ENCODE measurements at regions not wholly inside any gene's neighbourhood (a gene's known extent, or its start where the extent isn't known, plus 50 kb on each side); places are given as distances from the start of the nearest gene placed in this dataset.

GRCh38 chr5:165143741-165144140 lies 1638.3 kb downstream of the MAT2B start:
- no peak overlapping the region for H2AFZ ChIP-seq (ENCODE audit: low read depth, low read length, severe bottlenecking)
- no peaks in the 10 kb centered on the region for H3K9me2 ChIP-seq (replicated peaks; ENCODE audit: insufficient read depth, low read length)
- no peak overlapping the region for H3K27ac ChIP-seq (ENCODE audit: low read depth, low read length)
- H3K9me3 ChIP-seq (ENCODE audit: insufficient read depth, low read length) = no peaks in the 10 kb centered on the region
- H3K36me3 ChIP-seq (ENCODE audit: low read length) = no peaks in the 10 kb centered on the region
- H3K9ac ChIP-seq (ENCODE audit: low read length) = no peak overlapping the region
- H3K4me2 ChIP-seq (ENCODE audit: low read depth, low read length, poor library complexity, severe bottlenecking) = no peak overlapping the region
- no peaks in the 10 kb centered on the region for H3K27me3 ChIP-seq (ENCODE audit: low read length)
- TF ChIP-seq EZH2phosphoT487 (conservative IDR thresholded peaks at IDR 0.05; ENCODE audit: low read length) (no peak), CTCF (IDR thresholded peaks at IDR 0.05; ENCODE audit: insufficient read depth, low read length, poor library complexity, severe bottlenecking) (no peak)
- no peak overlapping the region for H3K4me3 ChIP-seq (ENCODE audit: insufficient read depth, low read length, poor library complexity, severe bottlenecking)
- no peaks in the 10 kb centered on the region for H3K79me2 ChIP-seq (ENCODE audit: insufficient read depth, low read length)
- H4K20me1 ChIP-seq (ENCODE audit: low read depth, low read length) = no peaks in the 10 kb centered on the region
- H3F3A ChIP-seq (ENCODE audit: insufficient read depth) = no peaks in the 10 kb centered on the region

- H3K79me2 ChIP-seq (ENCODE audit: insufficient read depth, low read length) = no peaks in the 10 kb centered on the region
- H4K20me1 ChIP-seq (ENCODE audit: low read depth, low read length) = no peaks in the 10 kb centered on the region
- no peaks in the 10 kb centered on the region for H3K27me3 ChIP-seq (ENCODE audit: low read length)
- H3K9me3 ChIP-seq (ENCODE audit: insufficient read depth, low read length) = no peaks in the 10 kb centered on the region
- no peak overlapping the region for H2AFZ ChIP-seq (ENCODE audit: low read depth, low read length, severe bottlenecking)
- no peaks in the 10 kb centered on the region for H3K36me3 ChIP-seq (ENCODE audit: low read length)
- H3K27ac ChIP-seq (ENCODE audit: low read depth, low read length) = no peak overlapping the region
- TF ChIP-seq EZH2phosphoT487 (conservative IDR thresholded peaks at IDR 0.05; ENCODE audit: low read length) (no peak), CTCF (IDR thresholded peaks at IDR 0.05; ENCODE audit: insufficient read depth, low read length, poor library complexity, severe bottlenecking) (no peak)
- no peaks in the 10 kb centered on the region for H3F3A ChIP-seq (ENCODE audit: insufficient read depth)
- H3K4me3 ChIP-seq (ENCODE audit: insufficient read depth, low read length, poor library complexity, severe bottlenecking) = no peak overlapping the region
- H3K9me2 ChIP-seq (replicated peaks; ENCODE audit: insufficient read depth, low read length) = no peaks in the 10 kb centered on the region
- H3K4me2 ChIP-seq (ENCODE audit: low read depth, low read length, poor library complexity, severe bottlenecking) = no peak overlapping the region
- H3K9ac ChIP-seq (ENCODE audit: low read length) = no peak overlapping the region
Observed at GRCh38 chr5:165149431-165149830, 1644.0 kb downstream of the MAT2B start.

GRCh38 chr5:165152058-165152457 lies 1646.6 kb downstream of the MAT2B start:
- Histone ChIP-seq H3K4me2 (ENCODE audit: low read depth, low read length, poor library complexity, severe bottlenecking) (no peak overlapping the region), H4K20me1 (ENCODE audit: low read depth, low read length) (no peaks in the 10 kb centered on the region), H3K9ac (ENCODE audit: low read length) (no peak overlapping the region), H3K9me2 (replicated peaks; ENCODE audit: insufficient read depth, low read length) (no peaks in the 10 kb centered on the region), H3K27ac (ENCODE audit: low read depth, low read length) (no peak overlapping the region), H3K9me3 (ENCODE audit: insufficient read depth, low read length) (no peaks in the 10 kb centered on the region), H3K4me3 (ENCODE audit: insufficient read depth, low read length, poor library complexity, severe bottlenecking) (no peak overlapping the region), H3K36me3 (ENCODE audit: low read length) (no peaks in the 10 kb centered on the region), H3K27me3 (ENCODE audit: low read length) (no peaks in the 10 kb centered on the region), H3K79me2 (ENCODE audit: insufficient read depth, low read length) (no peaks in the 10 kb centered on the region), H3F3A (ENCODE audit: insufficient read depth) (no peaks in the 10 kb centered on the region), H2AFZ (ENCODE audit: low read depth, low read length, severe bottlenecking) (no peak overlapping the region)
- TF ChIP-seq CTCF (IDR thresholded peaks at IDR 0.05; ENCODE audit: insufficient read depth, low read length, poor library complexity, severe bottlenecking) (no peak), EZH2phosphoT487 (conservative IDR thresholded peaks at IDR 0.05; ENCODE audit: low read length) (no peak)

Measured in SU-DHL-6 (cell line).